ENCODE measurements at regions not wholly inside any gene's neighbourhood (a gene's known extent, or its start where the extent isn't known, plus 50 kb on each side); places are given as distances from the start of the nearest gene placed in this dataset.
"Not testable (repeated sequence)": the region's sequence is repeated elsewhere in the genome, so short reads cannot be mapped to it uniquely, and the experiment has no call there.

- no peak for DNase-seq
- H3K36me3 ChIP-seq (ENCODE audit: insufficient read depth, low read length), result no peaks in the 10 kb centered on the region
- Mint-ChIP-seq H3K27ac (no peak overlapping the region), H3K4me3 (no peak overlapping the region), H3K27me3 (peaks cover 7 to 30% of the 10 kb centered on the region in 2 donors), H3K9me3 (peaks cover 0 to 7% (median 0%) of the 10 kb centered on the region in 5 donors), H3K36me3 (peaks cover 0 to 8% (median 0%) of the 10 kb centered on the region in 3 donors), H3K4me1 (no peaks in the 10 kb centered on the region)
- ChIA-PET POLR2A (no interaction called here), CTCF (interaction anchor here (1.3 kb wide), 1 partner anchor 13 kb away, joined by 3 read pairs; no protein-coding TSS in a partner anchor)
- H3K9me3 ChIP-seq (ENCODE audit: low read length), result no peaks in the 10 kb centered on the region
- H3K27ac ChIP-seq (ENCODE audit: low read depth, low read length), result no peak overlapping the region
- no peaks in the 10 kb centered on the region for H3K4me1 ChIP-seq (ENCODE audit: insufficient read depth, low read length)
- H3K27me3 ChIP-seq (ENCODE audit: insufficient read depth, low read length, poor library complexity, severe bottlenecking), result no peaks in the 10 kb centered on the region
- no peak overlapping the region for H3K4me3 ChIP-seq (ENCODE audit: low read length)
Measured at GRCh38 chr12:105433804-105434203, 103.3 kb downstream of the C12orf75 start.

GRCh38 chr12:105436636-105437035, 106.1 kb downstream of the C12orf75 start:
- DNase-seq, result no peak
- Mint-ChIP-seq H3K4me1 (no peaks in the 10 kb centered on the region), H3K27ac (no peak overlapping the region), H3K4me3 (no peak overlapping the region), H3K27me3 (peaks cover 8 to 38% of the 10 kb centered on the region in 2 donors), H3K36me3 (peaks cover 0 to 8% (median 0%) of the 10 kb centered on the region in 3 donors), H3K9me3 (peaks cover 0 to 7% (median 3%) of the 10 kb centered on the region in 5 donors)
- H3K9me3 ChIP-seq (ENCODE audit: low read length), result no peaks in the 10 kb centered on the region
- H3K4me1 ChIP-seq (ENCODE audit: insufficient read depth, low read length), result no peaks in the 10 kb centered on the region
- POLR2A ChIA-PET, result no interaction called here
- H3K27me3 ChIP-seq (ENCODE audit: insufficient read depth, low read length, poor library complexity, severe bottlenecking), result no peaks in the 10 kb centered on the region
- no peak overlapping the region for H3K27ac ChIP-seq (ENCODE audit: low read depth, low read length)
- no peak overlapping the region for H3K4me3 ChIP-seq (ENCODE audit: low read length)
- CTCF ChIA-PET, result no interaction called here
- H3K36me3 ChIP-seq (ENCODE audit: insufficient read depth, low read length), result no peaks in the 10 kb centered on the region

GRCh38 chr12:105440037-105440664, 109.7 kb downstream of the C12orf75 start:
- Mint-ChIP-seq H3K36me3 (peaks cover 0 to 7% (median 0%) of the 10 kb centered on the region in 3 donors), H3K4me3 (no peak overlapping the region), H3K27ac (no peak overlapping the region), H3K27me3 (peaks cover 13 to 34% of the 10 kb centered on the region in 2 donors), H3K4me1 (no peaks in the 10 kb centered on the region), H3K9me3 (peaks cover 0 to 5% (median 3%) of the 10 kb centered on the region in 5 donors)
- ChIA-PET CTCF (no interaction called here), POLR2A (no interaction called here)
- H3K27me3 ChIP-seq (ENCODE audit: insufficient read depth, low read length, poor library complexity, severe bottlenecking), result no peaks in the 10 kb centered on the region
- H3K36me3 ChIP-seq (ENCODE audit: insufficient read depth, low read length), result no peaks in the 10 kb centered on the region
- no peaks in the 10 kb centered on the region for H3K4me1 ChIP-seq (ENCODE audit: insufficient read depth, low read length)
- no peaks in the 10 kb centered on the region for H3K9me3 ChIP-seq (ENCODE audit: low read length)
- H3K27ac ChIP-seq (ENCODE audit: low read depth, low read length), result no peak overlapping the region
- no peak overlapping the region for H3K4me3 ChIP-seq (ENCODE audit: low read length)
- DNase-seq, result no peak

- H3K36me3 Mint-ChIP-seq, result no peaks in the 10 kb centered on the region
- H3K4me1 Mint-ChIP-seq, result no peaks in the 10 kb centered on the region
- Histone ChIP-seq H3K4me3 (ENCODE audit: low read length) (no peak overlapping the region), H3K9me3 (ENCODE audit: low read length) (no peaks in the 10 kb centered on the region), H3K4me1 (ENCODE audit: insufficient read depth, low read length) (no peaks in the 10 kb centered on the region), H3K36me3 (ENCODE audit: insufficient read depth, low read length) (no peaks in the 10 kb centered on the region), H3K27ac (ENCODE audit: low read depth, low read length) (no peak overlapping the region), H3K27me3 (ENCODE audit: insufficient read depth, low read length, poor library complexity, severe bottlenecking) (no peaks in the 10 kb centered on the region)
- CTCF ChIA-PET, result no interaction called here
- peaks cover 13 to 26% of the 10 kb centered on the region in 2 donors for H3K27me3 Mint-ChIP-seq
- peaks cover 0 to 5% (median 0%) of the 10 kb centered on the region in 5 donors for H3K9me3 Mint-ChIP-seq
- POLR2A ChIA-PET, result no interaction called here
- H3K4me3 Mint-ChIP-seq, result no peak overlapping the region
- H3K27ac Mint-ChIP-seq, result no peak overlapping the region
- no peak for DNase-seq
Measured at GRCh38 chr12:105443802-105444652, 113.5 kb downstream of the C12orf75 start.

GRCh38 chr12:105444653-105445102, 114.2 kb downstream of the C12orf75 start:
- DNase-seq, result no peak
- ChIA-PET POLR2A (no interaction called here), CTCF (no interaction called here)
- Mint-ChIP-seq H3K27me3 (peaks cover 13 to 26% of the 10 kb centered on the region in 2 donors), H3K4me3 (no peak overlapping the region), H3K36me3 (no peaks in the 10 kb centered on the region), H3K4me1 (no peaks in the 10 kb centered on the region), H3K9me3 (peaks cover 0 to 3% (median 0%) of the 10 kb centered on the region in 5 donors), H3K27ac (no peak overlapping the region)
- H3K4me3 ChIP-seq (ENCODE audit: low read length), result no peak overlapping the region
- no peaks in the 10 kb centered on the region for H3K27me3 ChIP-seq (ENCODE audit: insufficient read depth, low read length, poor library complexity, severe bottlenecking)
- H3K4me1 ChIP-seq (ENCODE audit: insufficient read depth, low read length), result no peaks in the 10 kb centered on the region
- no peaks in the 10 kb centered on the region for H3K9me3 ChIP-seq (ENCODE audit: low read length)
- no peak overlapping the region for H3K27ac ChIP-seq (ENCODE audit: low read depth, low read length)
- H3K36me3 ChIP-seq (ENCODE audit: insufficient read depth, low read length), result no peaks in the 10 kb centered on the region

GRCh38 chr12:105445249-105445648, 114.8 kb downstream of the C12orf75 start:
- POLR2A ChIA-PET, result no interaction called here
- Mint-ChIP-seq H3K36me3 (no peaks in the 10 kb centered on the region), H3K4me1 (no peaks in the 10 kb centered on the region), H3K27ac (no peak overlapping the region), H3K4me3 (no peak overlapping the region), H3K9me3 (no peaks in the 10 kb centered on the region), H3K27me3 (peaks cover 12 to 25% of the 10 kb centered on the region in 2 donors)
- Histone ChIP-seq H3K4me1 (ENCODE audit: insufficient read depth, low read length) (no peaks in the 10 kb centered on the region), H3K27ac (ENCODE audit: low read depth, low read length) (no peak overlapping the region), H3K27me3 (ENCODE audit: insufficient read depth, low read length, poor library complexity, severe bottlenecking) (no peaks in the 10 kb centered on the region), H3K4me3 (ENCODE audit: low read length) (no peak overlapping the region), H3K9me3 (ENCODE audit: low read length) (no peaks in the 10 kb centered on the region), H3K36me3 (ENCODE audit: insufficient read depth, low read length) (no peaks in the 10 kb centered on the region)
- CTCF ChIA-PET, result no interaction called here
- DNase-seq, result no peak

GRCh38 chr12:105445649-105446048, 115.2 kb downstream of the C12orf75 start:
- H3K9me3 ChIP-seq (ENCODE audit: low read length), result no peaks in the 10 kb centered on the region
- Mint-ChIP-seq H3K27ac (no peak overlapping the region), H3K4me1 (no peaks in the 10 kb centered on the region), H3K27me3 (peaks cover 12 to 25% of the 10 kb centered on the region in 2 donors), H3K4me3 (no peak overlapping the region), H3K36me3 (no peaks in the 10 kb centered on the region), H3K9me3 (no peaks in the 10 kb centered on the region)
- ChIA-PET CTCF (no interaction called here), POLR2A (no interaction called here)
- no peaks in the 10 kb centered on the region for H3K4me1 ChIP-seq (ENCODE audit: insufficient read depth, low read length)
- H3K27ac ChIP-seq (ENCODE audit: low read depth, low read length), result no peak overlapping the region
- H3K36me3 ChIP-seq (ENCODE audit: insufficient read depth, low read length), result no peaks in the 10 kb centered on the region
- no peaks in the 10 kb centered on the region for H3K27me3 ChIP-seq (ENCODE audit: insufficient read depth, low read length, poor library complexity, severe bottlenecking)
- DNase-seq, result no peak
- no peak overlapping the region for H3K4me3 ChIP-seq (ENCODE audit: low read length)

GRCh38 chr12:105446460-105446859, 116.0 kb downstream of the C12orf75 start:
- H3K4me3 ChIP-seq (ENCODE audit: low read length); H3K9me3 ChIP-seq (ENCODE audit: low read length); POLR2A ChIA-PET; H3K36me3 ChIP-seq (ENCODE audit: insufficient read depth, low read length); H3K36me3 Mint-ChIP-seq; H3K9me3 Mint-ChIP-seq; H3K4me1 Mint-ChIP-seq; H3K27ac Mint-ChIP-seq; H3K27ac ChIP-seq (ENCODE audit: low read depth, low read length); H3K4me3 Mint-ChIP-seq; H3K4me1 ChIP-seq (ENCODE audit: insufficient read depth, low read length); H3K27me3 ChIP-seq (ENCODE audit: insufficient read depth, low read length, poor library complexity, severe bottlenecking); CTCF ChIA-PET; DNase-seq: not testable (repeated sequence)
- H3K27me3 Mint-ChIP-seq, result peaks cover 15 to 30% of the 10 kb centered on the region in 2 donors
